ENCODE measurements at regions not wholly inside any gene's neighbourhood (a gene's known extent, or its start where the extent isn't known, plus 50 kb on each side); places are given as distances from the start of the nearest gene placed in this dataset.

DNA sequence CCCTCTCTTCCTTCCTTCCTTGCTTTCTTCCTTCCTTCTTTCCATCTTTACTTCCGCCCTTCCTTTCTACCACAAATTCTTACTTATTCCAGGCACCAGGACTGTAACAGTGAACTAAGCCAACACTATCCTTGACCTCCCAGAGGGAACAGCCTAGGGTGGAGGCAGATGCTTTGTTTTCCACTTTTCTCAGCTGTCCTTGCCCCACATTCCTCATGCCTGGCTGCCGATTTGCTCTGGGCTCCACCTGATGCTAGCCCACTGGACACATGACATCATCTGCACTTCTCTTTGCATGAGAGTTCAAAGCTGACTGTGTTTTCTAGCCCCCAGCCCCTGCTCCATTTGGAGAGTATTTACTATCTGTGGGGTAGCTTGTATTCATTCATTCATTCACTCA lies 283.0 kb downstream of the MAF start:
- DNase-seq (ENCODE audit: low read depth) = no peak
- TF ChIP-seq, protein P1, sequence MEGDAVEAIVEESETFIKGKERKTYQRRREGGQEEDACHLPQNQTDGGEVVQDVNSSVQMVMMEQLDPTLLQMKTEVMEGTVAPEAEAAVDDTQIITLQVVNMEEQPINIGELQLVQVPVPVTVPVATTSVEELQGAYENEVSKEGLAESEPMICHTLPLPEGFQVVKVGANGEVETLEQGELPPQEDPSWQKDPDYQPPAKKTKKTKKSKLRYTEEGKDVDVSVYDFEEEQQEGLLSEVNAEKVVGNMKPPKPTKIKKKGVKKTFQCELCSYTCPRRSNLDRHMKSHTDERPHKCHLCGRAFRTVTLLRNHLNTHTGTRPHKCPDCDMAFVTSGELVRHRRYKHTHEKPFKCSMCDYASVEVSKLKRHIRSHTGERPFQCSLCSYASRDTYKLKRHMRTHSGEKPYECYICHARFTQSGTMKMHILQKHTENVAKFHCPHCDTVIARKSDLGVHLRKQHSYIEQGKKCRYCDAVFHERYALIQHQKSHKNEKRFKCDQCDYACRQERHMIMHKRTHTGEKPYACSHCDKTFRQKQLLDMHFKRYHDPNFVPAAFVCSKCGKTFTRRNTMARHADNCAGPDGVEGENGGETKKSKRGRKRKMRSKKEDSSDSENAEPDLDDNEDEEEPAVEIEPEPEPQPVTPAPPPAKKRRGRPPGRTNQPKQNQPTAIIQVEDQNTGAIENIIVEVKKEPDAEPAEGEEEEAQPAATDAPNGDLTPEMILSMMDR (IDR thresholded peaks at IDR 0.05; ENCODE audit: low read depth, low read length, missing control alignments) = no peak
- no peak overlapping the region for H3K4me3 ChIP-seq (ENCODE audit: low read depth, low read length)

DNA sequence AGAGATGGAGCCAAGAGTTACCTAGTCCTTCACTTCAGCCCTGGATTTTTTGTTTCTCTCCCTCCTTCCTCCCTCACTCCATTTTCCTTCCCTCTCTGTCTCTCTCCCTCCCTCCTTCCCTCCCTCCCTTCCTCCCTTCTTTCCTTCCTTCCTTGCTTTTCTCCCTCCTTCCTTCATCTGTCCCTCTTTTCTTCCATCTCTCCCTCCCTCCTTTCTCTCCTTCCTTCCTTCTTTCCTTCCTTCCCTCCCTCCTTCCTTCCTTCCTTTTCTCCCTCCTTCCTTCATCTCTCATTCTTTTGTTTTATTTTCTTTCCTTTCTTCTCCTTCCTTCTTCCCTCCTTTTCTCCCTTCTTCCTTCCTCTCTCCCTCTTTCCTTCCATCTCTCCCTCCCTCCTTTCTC lies 283.5 kb downstream of the MAF start:
- H3K4me3 ChIP-seq (ENCODE audit: low read depth, low read length) = no peak overlapping the region
- TF ChIP-seq, protein P1 (IDR thresholded peaks at IDR 0.05; ENCODE audit: low read depth, low read length, missing control alignments) = no peak
- no peak for DNase-seq (ENCODE audit: low read depth)

DNA sequence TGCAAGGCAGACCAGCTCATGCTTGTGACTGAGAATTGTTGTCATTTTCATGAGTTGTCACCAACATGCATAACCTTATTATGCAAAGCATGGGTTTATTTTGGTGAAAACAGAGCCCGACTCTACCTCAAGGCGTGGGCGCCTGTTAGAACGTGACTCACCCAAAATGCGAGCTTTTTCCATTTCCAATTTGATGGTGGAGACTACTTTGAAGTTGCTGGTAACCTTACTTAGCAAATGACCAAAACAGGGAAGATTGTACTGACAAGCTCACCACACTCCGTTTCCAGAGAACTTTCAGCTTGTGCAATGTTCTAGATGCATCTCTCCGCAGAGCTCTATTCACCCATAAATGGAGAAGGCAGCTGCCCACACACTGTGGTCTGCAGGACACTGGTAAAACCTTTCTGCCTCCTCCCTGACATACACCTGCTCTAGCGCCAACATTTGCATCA lies 284.5 kb downstream of the MAF start:
- H3K4me3 ChIP-seq (ENCODE audit: low read depth, low read length) = no peak overlapping the region; the same call in none of the 2 replicates
- peak; percentile 78 for DNase-seq (ENCODE audit: low read depth)
- TF ChIP-seq, protein P1 (IDR thresholded peaks at IDR 0.05; ENCODE audit: low read depth, low read length, missing control alignments) = no peak

DNA sequence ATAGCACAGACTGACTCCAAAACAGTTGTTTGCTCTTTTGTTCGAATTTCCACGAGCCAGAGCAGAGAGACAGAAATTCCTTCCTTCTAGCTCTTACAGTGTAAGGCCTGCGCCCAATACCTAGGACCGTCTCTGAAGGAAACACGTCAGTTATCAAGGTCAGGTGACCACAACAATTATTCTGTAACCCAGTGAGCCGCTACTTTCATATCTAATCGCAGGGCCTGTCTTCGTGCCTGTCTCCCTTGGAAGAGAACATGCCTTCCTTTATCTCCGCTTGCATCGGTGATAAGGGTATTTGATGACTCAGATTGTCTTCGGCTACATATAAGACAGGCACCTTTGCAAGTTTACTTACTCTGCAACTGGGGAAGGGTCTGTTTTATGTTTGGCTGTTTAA lies 288.0 kb downstream of the MAF start:
- DNase-seq (ENCODE audit: low read depth) = no peak
- H3K4me3 ChIP-seq (ENCODE audit: low read depth, low read length) = no peak overlapping the region
- TF ChIP-seq, protein P1 (IDR thresholded peaks at IDR 0.05; ENCODE audit: low read depth, low read length, missing control alignments) = no peak

DNA sequence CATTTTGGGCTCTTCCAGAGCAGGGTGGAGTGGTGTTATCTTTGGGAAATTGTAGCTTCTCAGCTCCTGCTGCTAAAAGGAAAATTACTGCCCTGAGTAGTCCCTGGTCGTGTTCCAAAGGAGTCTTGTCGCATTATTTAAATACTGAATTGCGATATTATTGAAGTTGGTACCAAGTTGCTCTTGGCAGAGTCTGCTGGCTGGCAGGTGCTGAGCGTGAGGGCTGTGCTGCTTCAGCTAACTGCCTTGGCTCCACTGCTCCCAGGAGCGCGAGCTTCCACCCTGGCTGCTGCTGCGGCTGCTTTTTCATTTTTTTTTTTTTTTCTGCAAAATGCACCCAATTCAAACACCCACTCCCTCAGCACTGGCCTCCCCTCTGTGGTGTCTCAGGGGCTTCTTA lies 289.8 kb downstream of the MAF start:
- no peak for DNase-seq (ENCODE audit: low read depth)
- TF ChIP-seq, protein P1 (IDR thresholded peaks at IDR 0.05; ENCODE audit: low read depth, low read length, missing control alignments) = no peak

DNA sequence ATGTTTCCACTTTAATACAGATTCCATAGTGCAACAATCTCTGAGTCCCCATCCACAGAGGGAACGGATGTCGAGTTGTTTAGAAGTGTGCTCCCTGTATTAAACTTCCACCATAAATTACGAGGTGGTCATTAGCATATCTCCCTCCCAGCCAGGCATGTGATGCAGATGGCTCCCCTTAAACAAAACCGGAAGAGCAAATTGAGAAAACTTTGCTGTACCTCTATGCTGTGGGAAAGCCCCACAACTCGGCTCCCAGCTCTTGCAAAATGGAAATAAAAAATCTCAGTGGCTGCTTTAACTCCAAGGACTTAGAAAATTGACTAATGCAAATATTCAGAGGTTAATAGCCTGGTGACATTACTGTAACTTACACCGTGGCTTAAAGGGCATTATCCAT lies 290.9 kb downstream of the MAF start:
- TF ChIP-seq, protein P1 (IDR thresholded peaks at IDR 0.05; ENCODE audit: low read depth, low read length, missing control alignments) = no peak
- H3K4me3 ChIP-seq (ENCODE audit: low read depth, low read length) = no peak overlapping the region
- no peak for DNase-seq (ENCODE audit: low read depth)

More for the DNA sequence above, 289.8 kb downstream of the MAF start:
- no peak overlapping the region for H3K4me3 ChIP-seq (ENCODE audit: low read depth, low read length)

DNA sequence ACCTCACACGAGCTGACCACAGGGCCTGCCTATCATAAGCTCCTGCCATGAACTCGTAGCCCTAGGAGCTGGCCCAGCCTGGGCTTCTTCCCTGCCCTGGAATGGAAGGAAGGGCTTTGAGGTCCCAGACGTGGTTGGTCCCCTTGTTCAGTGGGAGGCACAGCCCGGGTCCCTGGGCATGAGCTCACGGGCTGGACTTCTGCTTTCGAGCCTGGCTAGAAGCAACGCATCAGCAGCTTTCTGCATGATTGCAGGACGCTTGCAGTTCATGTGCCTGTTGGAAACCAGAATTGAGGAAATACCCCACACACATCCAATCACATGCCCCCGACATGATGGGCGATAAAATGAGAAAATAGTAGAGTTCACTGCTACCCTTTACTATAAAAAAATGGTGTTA lies 293.3 kb downstream of the MAF start:
- H3K4me3 ChIP-seq (ENCODE audit: low read depth, low read length) = no peak overlapping the region
- TF ChIP-seq, protein P1 (IDR thresholded peaks at IDR 0.05; ENCODE audit: low read depth, low read length, missing control alignments) = no peak
- no peak for DNase-seq (ENCODE audit: low read depth)

All from GM12864 (cell line).